ENCODE measurements at regions not wholly inside any gene's neighbourhood (a gene's known extent, or its start where the extent isn't known, plus 50 kb on each side); places are given as distances from the start of the nearest gene placed in this dataset.

- Histone ChIP-seq H3K4me2 (ENCODE audit: insufficient read depth, low read length) (no peak overlapping the region), H3K4me3 (ENCODE audit: insufficient read depth, low read length) (no peak overlapping the region), H3K27ac (ENCODE audit: low read depth, low read length) (no peak overlapping the region), H3K36me3 (ENCODE audit: insufficient read depth, low read length) (no peaks in the 10 kb centered on the region), H3K9me3 (ENCODE audit: low read depth, low read length) (no peaks in the 10 kb centered on the region), H3K4me1 (ENCODE audit: insufficient read depth, low read length) (no peaks in the 10 kb centered on the region), H2AFZ (ENCODE audit: low read length) (no peak overlapping the region), H3K27me3 (ENCODE audit: insufficient read depth, low read length) (no peaks in the 10 kb centered on the region), H3K79me2 (ENCODE audit: insufficient read depth, low read length) (no peaks in the 10 kb centered on the region), H4K20me1 (ENCODE audit: insufficient read depth, low read length) (no peaks in the 10 kb centered on the region)
- no peak for TF ChIP-seq CTCF (IDR thresholded peaks at IDR 0.05; ENCODE audit: extremely low read depth, low read depth, low read length)
- no peak for DNase-seq (ENCODE audit: insufficient read length, low spot score, missing footprints)
These were observed 177.0 kb upstream of the SLITRK6 start for GRCh38 chr13:85976242-85976641.

GRCh38 chr13:85974608-85975366 lies 175.6 kb upstream of the SLITRK6 start:
- H3K36me3 ChIP-seq (ENCODE audit: insufficient read depth, low read length): no peaks in the 10 kb centered on the region
- H3K4me3 ChIP-seq (ENCODE audit: insufficient read depth, low read length): no peak overlapping the region
- TF ChIP-seq CTCF (IDR thresholded peaks at IDR 0.05; ENCODE audit: extremely low read depth, low read depth, low read length): no peak
- no peak for DNase-seq (ENCODE audit: insufficient read length, low spot score, missing footprints)
- no peaks in the 10 kb centered on the region for H4K20me1 ChIP-seq (ENCODE audit: insufficient read depth, low read length)
- H3K9me3 ChIP-seq (ENCODE audit: low read depth, low read length): no peaks in the 10 kb centered on the region
- no peak overlapping the region for H3K27ac ChIP-seq (ENCODE audit: low read depth, low read length)
- no peaks in the 10 kb centered on the region for H3K79me2 ChIP-seq (ENCODE audit: insufficient read depth, low read length)
- H3K4me2 ChIP-seq (ENCODE audit: insufficient read depth, low read length): no peak overlapping the region
- no peaks in the 10 kb centered on the region for H3K27me3 ChIP-seq (ENCODE audit: insufficient read depth, low read length)
- no peaks in the 10 kb centered on the region for H3K4me1 ChIP-seq (ENCODE audit: insufficient read depth, low read length)
- no peak overlapping the region for H2AFZ ChIP-seq (ENCODE audit: low read length)

- no peak overlapping the region for H3K4me3 ChIP-seq (ENCODE audit: insufficient read depth, low read length)
- no peaks in the 10 kb centered on the region for H4K20me1 ChIP-seq (ENCODE audit: insufficient read depth, low read length)
- no peaks in the 10 kb centered on the region for H3K4me1 ChIP-seq (ENCODE audit: insufficient read depth, low read length)
- no peak overlapping the region for H3K4me2 ChIP-seq (ENCODE audit: insufficient read depth, low read length)
- DNase-seq (ENCODE audit: insufficient read length, low spot score, missing footprints): no peak
- H3K9me3 ChIP-seq (ENCODE audit: low read depth, low read length): no peaks in the 10 kb centered on the region
- no peak for TF ChIP-seq CTCF (IDR thresholded peaks at IDR 0.05; ENCODE audit: extremely low read depth, low read depth, low read length)
- H3K27ac ChIP-seq (ENCODE audit: low read depth, low read length): no peak overlapping the region
- H3K27me3 ChIP-seq (ENCODE audit: insufficient read depth, low read length): no peaks in the 10 kb centered on the region
- H2AFZ ChIP-seq (ENCODE audit: low read length): no peak overlapping the region
- no peaks in the 10 kb centered on the region for H3K36me3 ChIP-seq (ENCODE audit: insufficient read depth, low read length)
- no peaks in the 10 kb centered on the region for H3K79me2 ChIP-seq (ENCODE audit: insufficient read depth, low read length)
These were observed 171.5 kb upstream of the SLITRK6 start for GRCh38 chr13:85970727-85971126.

- Histone ChIP-seq H3K79me2 (ENCODE audit: insufficient read depth, low read length) (no peaks in the 10 kb centered on the region), H3K27me3 (ENCODE audit: insufficient read depth, low read length) (no peaks in the 10 kb centered on the region), H2AFZ (ENCODE audit: low read length) (no peak overlapping the region), H3K9me3 (ENCODE audit: low read depth, low read length) (no peaks in the 10 kb centered on the region), H3K4me2 (ENCODE audit: insufficient read depth, low read length) (no peak overlapping the region), H4K20me1 (ENCODE audit: insufficient read depth, low read length) (no peaks in the 10 kb centered on the region), H3K36me3 (ENCODE audit: insufficient read depth, low read length) (no peaks in the 10 kb centered on the region), H3K4me1 (ENCODE audit: insufficient read depth, low read length) (no peaks in the 10 kb centered on the region), H3K4me3 (ENCODE audit: insufficient read depth, low read length) (no peak overlapping the region), H3K27ac (ENCODE audit: low read depth, low read length) (no peak overlapping the region)
- DNase-seq (ENCODE audit: insufficient read length, low spot score, missing footprints): no peak
- TF ChIP-seq CTCF (IDR thresholded peaks at IDR 0.05; ENCODE audit: extremely low read depth, low read depth, low read length): no peak
These were observed 170.1 kb upstream of the SLITRK6 start for GRCh38 chr13:85969331-85969730.
